MG63 (cell line): ENCODE measurements at regions not wholly inside any gene's neighbourhood (a gene's known extent, or its start where the extent isn't known, plus 50 kb on each side); places are given as distances from the start of the nearest gene placed in this dataset.

ENCODE experiments used
- DNase-seq: peaks from one replicate; pipeline ENCODE4 v3.0.0-alpha.2; 2020
- H3K27me3 ChIP-seq: fragments of 250-450 bp; sonication (Bioruptor Pico); 2 replicates; pipeline ENCODE4 v1.5.1; 2020; ENCODE audit warnings: mild to moderate bottlenecking, moderate library complexity
- H3K36me3 ChIP-seq: fragments of 250-450 bp; sonication (Bioruptor Pico); 2 replicates; pipeline ENCODE4 v1.5.1; 2020; ENCODE audit warnings: mild to moderate bottlenecking, moderate library complexity
- H3K4me3 ChIP-seq: fragments of 250-450 bp; sonication (Bioruptor Pico); 2 replicates; pipeline ENCODE4 v1.5.1; 2020; ENCODE audit warnings: mild to moderate bottlenecking, moderate library complexity
- H3K9me3 ChIP-seq: fragments of 250-450 bp; sonication (Bioruptor Pico); 2 replicates; pipeline ENCODE4 v1.5.1; 2020; ENCODE audit warnings: mild to moderate bottlenecking, moderate library complexity

GRCh38 chr2:160942476-160943142 is 217.6 kb upstream of the TANK start:
- H3K27me3 ChIP-seq, result no peaks in the 10 kb centered on the region
- no peaks in the 10 kb centered on the region for H3K36me3 ChIP-seq
- no peaks in the 10 kb centered on the region for H3K9me3 ChIP-seq
- no peak overlapping the region for H3K4me3 ChIP-seq
- no peak for DNase-seq

- no peaks in the 10 kb centered on the region for H3K27me3 ChIP-seq
Measured at GRCh38 chr2:160943414-160943813, 216.8 kb upstream of the TANK start.

GRCh38 chr2:160952464-160953254 is 207.6 kb upstream of the TANK start:
- no peaks in the 10 kb centered on the region for H3K9me3 ChIP-seq
- no peak for DNase-seq
- no peaks in the 10 kb centered on the region for H3K36me3 ChIP-seq
- H3K27me3 ChIP-seq, result no peaks in the 10 kb centered on the region
- no peak overlapping the region for H3K4me3 ChIP-seq

More at GRCh38 chr2:160943414-160943813, 216.8 kb upstream of the TANK start:
- H3K9me3 ChIP-seq, result no peaks in the 10 kb centered on the region
- no peak for DNase-seq
- no peak overlapping the region for H3K4me3 ChIP-seq
- H3K36me3 ChIP-seq, result no peaks in the 10 kb centered on the region

GRCh38 chr2:160955578-160955977 is 204.7 kb upstream of the TANK start:
- no peak for DNase-seq
- H3K4me3 ChIP-seq, result no peak overlapping the region
- H3K9me3 ChIP-seq, result no peaks in the 10 kb centered on the region
- H3K27me3 ChIP-seq, result no peaks in the 10 kb centered on the region
- H3K36me3 ChIP-seq, result no peaks in the 10 kb centered on the region

- Histone ChIP-seq H3K4me3 (no peak overlapping the region), H3K36me3 (no peaks in the 10 kb centered on the region), H3K9me3 (no peaks in the 10 kb centered on the region), H3K27me3 (no peaks in the 10 kb centered on the region)
- DNase-seq, result peak; percentile 93
Measured at GRCh38 chr2:160956243-160956802, 203.9 kb upstream of the TANK start.

- Histone ChIP-seq H3K36me3 (no peaks in the 10 kb centered on the region), H3K4me3 (no peak overlapping the region), H3K9me3 (no peaks in the 10 kb centered on the region), H3K27me3 (no peaks in the 10 kb centered on the region)
- no peak for DNase-seq
Measured at GRCh38 chr2:160963957-160964356, 196.3 kb upstream of the TANK start.

DNA sequence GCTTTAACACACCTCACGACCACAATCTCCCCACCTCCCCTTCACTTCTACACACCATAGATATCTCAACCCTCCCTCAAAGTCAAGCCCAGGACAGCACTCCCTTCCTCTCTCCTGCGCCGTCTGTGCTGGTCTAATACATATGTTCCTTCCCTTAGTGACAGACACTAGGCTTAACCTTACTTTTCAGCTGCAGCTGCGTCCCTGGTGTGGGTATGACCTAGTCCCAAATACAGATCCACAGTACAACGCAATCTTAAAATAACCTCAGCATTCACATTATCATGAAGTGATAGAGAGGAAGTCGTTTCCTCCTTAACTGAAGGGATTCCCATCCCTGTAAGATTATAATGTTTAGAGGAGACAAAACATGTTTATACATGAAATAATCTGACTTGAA is 192.7 kb upstream of the TANK start:
- no peak overlapping the region for H3K4me3 ChIP-seq
- DNase-seq, result no peak
- H3K27me3 ChIP-seq, result no peaks in the 10 kb centered on the region
- H3K9me3 ChIP-seq, result no peaks in the 10 kb centered on the region
- no peaks in the 10 kb centered on the region for H3K36me3 ChIP-seq

DNA sequence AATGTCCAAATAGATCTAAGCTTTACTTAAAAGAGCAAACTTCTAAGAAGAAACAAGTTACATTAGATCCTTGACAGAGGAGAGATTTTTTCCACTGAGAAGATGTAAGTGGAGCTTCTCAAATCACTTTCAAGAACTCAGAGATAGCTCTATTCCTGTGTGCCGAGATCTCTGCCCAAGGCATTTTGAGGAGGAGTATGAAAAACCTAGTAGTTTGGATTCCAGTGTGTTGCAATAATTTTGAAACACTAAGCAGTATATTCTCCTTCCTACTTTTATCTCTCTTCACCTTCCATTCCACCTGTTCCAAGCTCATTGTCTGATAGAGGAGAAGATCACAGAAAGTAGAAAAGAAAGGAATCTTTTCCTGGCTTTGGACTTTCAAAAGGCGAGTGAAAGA is 192.0 kb upstream of the TANK start:
- Histone ChIP-seq H3K4me3 (no peak overlapping the region), H3K27me3 (no peaks in the 10 kb centered on the region), H3K9me3 (no peaks in the 10 kb centered on the region), H3K36me3 (no peaks in the 10 kb centered on the region)
- DNase-seq, result no peak

DNA sequence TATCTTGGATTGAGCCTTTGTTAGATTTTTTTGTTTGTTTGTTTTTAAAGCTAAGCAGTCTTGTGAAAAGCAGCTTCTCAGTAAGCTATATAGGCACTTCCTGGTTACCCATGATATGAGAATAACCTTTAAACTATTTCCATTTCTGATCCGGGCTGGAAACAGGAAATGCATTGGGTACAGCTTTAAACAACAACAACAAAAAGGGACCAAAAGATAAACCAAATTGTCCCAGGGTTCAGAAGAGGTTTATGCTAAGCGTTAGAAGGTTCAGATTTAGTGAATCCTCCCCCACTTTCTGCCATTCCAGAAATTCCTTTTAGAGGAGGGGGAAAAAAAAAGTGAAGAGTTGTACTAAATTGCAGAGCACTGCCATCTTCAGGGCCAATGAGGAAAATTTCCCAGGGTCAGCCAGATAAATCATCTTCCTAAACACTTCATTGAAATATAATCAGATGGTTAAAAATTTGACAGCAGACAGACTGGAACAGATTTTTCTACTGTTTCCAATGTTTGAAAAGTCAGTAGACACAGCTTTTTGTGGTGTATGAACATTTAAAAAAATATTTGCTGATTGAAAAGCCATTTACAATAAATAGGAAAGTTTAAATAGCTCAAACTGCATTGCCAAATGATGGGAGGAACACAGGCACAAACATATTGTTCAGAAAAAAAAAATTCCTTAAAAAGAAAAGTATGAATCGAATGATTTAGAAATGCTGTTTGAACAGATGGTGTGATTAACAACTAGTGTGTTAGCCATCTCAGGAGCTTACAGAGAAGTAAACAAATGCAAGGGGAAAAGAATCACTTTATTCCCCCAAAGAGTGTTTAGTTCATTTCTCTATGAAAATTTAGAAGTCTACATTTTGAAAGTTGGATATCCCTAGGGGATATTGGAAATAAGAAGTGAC is 189.9 kb upstream of the TANK start:
- no peaks in the 10 kb centered on the region for H3K27me3 ChIP-seq
- no peaks in the 10 kb centered on the region for H3K9me3 ChIP-seq
- no peaks in the 10 kb centered on the region for H3K36me3 ChIP-seq
- peak; percentile 27 for DNase-seq
- H3K4me3 ChIP-seq, result no peak overlapping the region

DNA sequence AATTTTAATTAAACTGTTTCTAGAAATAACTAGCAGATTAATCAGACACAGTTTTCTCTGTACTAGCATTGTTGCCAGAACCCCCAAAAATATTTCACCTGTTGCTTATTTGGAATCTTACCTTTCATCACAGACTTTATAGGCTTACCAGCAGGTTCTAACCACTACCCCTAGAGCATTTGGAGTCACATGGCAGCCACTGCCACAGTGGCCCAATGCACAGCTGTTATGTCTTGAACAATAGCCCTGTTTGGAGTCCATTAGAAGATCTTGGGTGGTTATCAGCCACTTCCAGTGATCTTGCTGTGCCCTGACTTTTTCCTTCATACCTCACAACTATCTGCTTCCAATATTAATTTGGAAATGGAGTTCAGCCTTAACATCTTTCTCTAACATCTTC is 186.2 kb upstream of the TANK start:
- no peaks in the 10 kb centered on the region for H3K36me3 ChIP-seq
- no peaks in the 10 kb centered on the region for H3K9me3 ChIP-seq
- DNase-seq, result no peak
- H3K4me3 ChIP-seq, result no peak overlapping the region
- no peaks in the 10 kb centered on the region for H3K27me3 ChIP-seq

GRCh38 chr2:160974803-160975202 is 185.4 kb upstream of the TANK start:
- Histone ChIP-seq H3K9me3 (no peaks in the 10 kb centered on the region), H3K4me3 (no peak overlapping the region), H3K27me3 (no peaks in the 10 kb centered on the region), H3K36me3 (no peaks in the 10 kb centered on the region)
- DNase-seq, result no peak

GRCh38 chr2:160976797-160977196 is 183.4 kb upstream of the TANK start:
- no peak for DNase-seq
- H3K9me3 ChIP-seq, result no peaks in the 10 kb centered on the region
- no peak overlapping the region for H3K4me3 ChIP-seq
- H3K27me3 ChIP-seq, result no peaks in the 10 kb centered on the region
- no peaks in the 10 kb centered on the region for H3K36me3 ChIP-seq

DNA sequence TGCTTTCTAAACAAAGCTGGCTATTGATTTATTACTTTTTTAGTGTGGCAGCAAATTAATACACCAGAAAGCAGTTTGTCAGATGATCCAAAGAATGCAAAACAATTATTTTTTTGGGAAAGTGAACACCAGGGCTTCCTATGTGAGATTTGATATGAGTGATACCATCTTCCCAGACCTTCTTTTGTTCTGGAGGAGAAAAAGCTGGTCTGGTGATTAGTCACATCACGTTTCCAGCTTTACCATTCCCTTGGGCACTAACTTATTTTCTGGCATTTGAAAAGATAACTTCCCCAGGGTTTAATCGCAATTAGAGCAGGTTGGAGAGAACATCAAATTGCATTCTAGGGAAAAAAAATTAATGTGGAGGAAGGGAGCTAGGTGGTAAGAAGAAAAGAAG is 182.9 kb upstream of the TANK start:
- no peaks in the 10 kb centered on the region for H3K27me3 ChIP-seq
- no peak for DNase-seq
- H3K9me3 ChIP-seq, result no peaks in the 10 kb centered on the region
- no peak overlapping the region for H3K4me3 ChIP-seq
- H3K36me3 ChIP-seq, result no peaks in the 10 kb centered on the region

GRCh38 chr2:160977854-160978253 is 182.4 kb upstream of the TANK start:
- no peaks in the 10 kb centered on the region for H3K36me3 ChIP-seq
- no peaks in the 10 kb centered on the region for H3K9me3 ChIP-seq
- no peak overlapping the region for H3K4me3 ChIP-seq
- H3K27me3 ChIP-seq, result no peaks in the 10 kb centered on the region
- DNase-seq, result no peak

DNA sequence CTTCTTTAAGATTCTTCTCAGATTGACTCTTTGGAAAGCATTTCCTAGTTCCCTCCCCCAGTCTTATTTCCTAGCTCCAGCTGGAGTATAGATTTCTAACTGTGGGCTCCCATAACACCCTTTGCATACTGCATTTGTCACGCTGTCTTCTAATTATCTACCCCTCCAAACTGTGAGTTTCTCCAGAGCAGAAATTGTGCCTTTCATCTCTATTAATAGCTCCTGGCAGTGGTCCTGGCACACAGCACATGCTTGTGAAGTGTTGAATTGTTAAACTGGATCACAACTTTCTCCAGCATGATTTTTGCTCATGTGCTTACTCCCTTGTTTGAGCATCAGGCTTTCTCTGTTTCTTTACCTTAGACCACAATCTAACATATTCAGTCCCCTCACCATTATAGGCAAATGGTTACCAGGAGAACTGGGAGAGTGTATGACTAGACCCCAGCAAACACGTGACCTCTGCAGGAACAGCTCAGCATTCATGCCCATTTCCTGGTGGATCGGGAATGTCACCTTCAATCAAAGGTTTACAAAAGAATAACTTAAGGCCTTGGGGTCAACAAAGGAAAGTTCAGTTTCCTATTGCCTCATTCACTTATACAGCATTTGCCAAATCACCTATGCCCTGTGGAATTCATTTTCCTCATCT is 175.7 kb upstream of the TANK start:
- Histone ChIP-seq H3K36me3 (no peaks in the 10 kb centered on the region), H3K4me3 (no peak overlapping the region), H3K27me3 (no peaks in the 10 kb centered on the region), H3K9me3 (no peaks in the 10 kb centered on the region)
- DNase-seq, result no peak

DNA sequence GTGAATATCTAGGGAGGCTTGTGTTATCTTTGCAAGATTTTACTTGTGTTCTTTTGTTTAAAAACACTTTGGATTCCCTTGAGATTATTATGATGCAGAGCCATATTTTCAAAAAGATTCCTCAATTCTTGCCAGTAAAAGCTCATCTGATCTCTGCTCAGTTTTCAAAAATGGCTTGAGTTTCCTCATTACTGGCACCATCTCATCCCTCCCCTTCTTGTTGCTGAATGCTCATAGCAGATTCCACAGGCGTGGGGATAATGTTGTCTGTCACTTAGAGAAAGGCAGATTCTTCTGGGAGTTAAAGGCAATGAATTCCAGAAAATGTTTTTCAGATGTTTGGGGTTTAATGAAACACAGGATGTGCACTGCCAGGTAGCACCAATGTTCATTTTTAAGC is 170.4 kb upstream of the TANK start:
- H3K9me3 ChIP-seq, result no peaks in the 10 kb centered on the region
- DNase-seq, result no peak
- no peaks in the 10 kb centered on the region for H3K27me3 ChIP-seq
- no peaks in the 10 kb centered on the region for H3K36me3 ChIP-seq
- H3K4me3 ChIP-seq, result no peak overlapping the region
